SK-N-MC (cell line): ENCODE measurements at regions not wholly inside any gene's neighbourhood (a gene's known extent, or its start where the extent isn't known, plus 50 kb on each side); places are given as distances from the start of the nearest gene placed in this dataset.

Source experiments
- EZH2 ChIP-seq: fragments of 200-600 bp; sonication (generic); IDR thresholded peaks from one replicate; pipeline ENCODE4 v1.6.1; 2017; ENCODE audit warnings: antibody characterized with exemption
- FOXP2 ChIP-seq: optimal IDR thresholded peaks from 2 replicates; pipeline ENCODE3; 2011; ENCODE audit warnings: mild to moderate bottlenecking, moderate library complexity; ENCODE audit not compliant: insufficient read depth; ENCODE audit errors: extremely low read length, control extremely low read depth
- POLR2AphosphoS5 ChIP-seq: IDR thresholded peaks from 2 replicates; pipeline ENCODE4 v1.6.1; 2012; ENCODE audit warnings: mild to moderate bottlenecking, low read depth, low read length, borderline replicate concordance

GRCh38 chr3:622314-622713, 425.8 kb downstream of the CHL1 start:
- no peak for TF ChIP-seq EZH2
- TF ChIP-seq POLR2AphosphoS5: no peak
- no peak for TF ChIP-seq FOXP2
